ENCODE measurements at regions not wholly inside any gene's neighbourhood (a gene's known extent, or its start where the extent isn't known, plus 50 kb on each side); places are given as distances from the start of the nearest gene placed in this dataset.
"Not testable (repeated sequence)": the region's sequence is repeated elsewhere in the genome, so short reads cannot be mapped to it uniquely, and the experiment has no call there.

- DNase-seq: no peak
- no peak for TF ChIP-seq CTCF (IDR thresholded peaks at IDR 0.05 in 8 of 11, conservative IDR thresholded peaks at IDR 0.05 in 3 of 11)
- TF ChIP-seq POLR2A (IDR thresholded peaks at IDR 0.05): no peak
- no peak for TF ChIP-seq POLR2AphosphoS5 (IDR thresholded peaks at IDR 0.05)
- WGBS, 5 donors: 81 to 93% (median 84%) methylated on average over 5 of the region's 5 CpGs
- H3K9me3 ChIP-seq: no peaks in the 10 kb centered on the region
- H3K36me3 ChIP-seq: no peaks in the 10 kb centered on the region
- H3K27ac ChIP-seq: no peak overlapping the region
- intact Hi-C loops (cut with DNase I; ENCODE audit: low total_unique reads): no loop called here
- H3K27me3 ChIP-seq (replicated peaks in 1 of 7): no peaks in the 10 kb centered on the region
- H3K4me3 ChIP-seq: no peak overlapping the region
- H3K4me1 ChIP-seq: no peaks in the 10 kb centered on the region
Observed at GRCh38 chr2:95707837-95708236, 116.0 kb downstream of the TRIM43 start.

- TF ChIP-seq POLR2A (IDR thresholded peaks at IDR 0.05): no peak
- TF ChIP-seq POLR2AphosphoS5 (IDR thresholded peaks at IDR 0.05): no peak
- DNase-seq: no peak
- H3K36me3 ChIP-seq: no peaks in the 10 kb centered on the region
- no peaks in the 10 kb centered on the region for H3K9me3 ChIP-seq
- no peaks in the 10 kb centered on the region for H3K4me1 ChIP-seq
- H3K4me3 ChIP-seq: no peak overlapping the region
- H3K27me3 ChIP-seq (replicated peaks in 1 of 7): no peaks in the 10 kb centered on the region
- intact Hi-C loops (cut with DNase I; ENCODE audit: low total_unique reads): no loop called here
- H3K27ac ChIP-seq: no peak overlapping the region
Observed at GRCh38 chr2:95709831-95710230, 118.0 kb downstream of the TRIM43 start.

- H3K36me3 ChIP-seq; H3K9me3 ChIP-seq; H3K4me3 ChIP-seq; H3K27me3 ChIP-seq (replicated peaks in 1 of 7); H3K27ac ChIP-seq; DNase-seq; H3K4me1 ChIP-seq; intact Hi-C loops (cut with DNase I; ENCODE audit: low total_unique reads): not testable (repeated sequence)
- WGBS, 5 donors: 56 to 64% (median 58%) methylated on average over 11 of the region's 11 CpGs
Observed at GRCh38 chr2:95713470-95714177, 121.8 kb downstream of the TRIM43 start.

GRCh38 chr2:95714398-95714797 lies 122.6 kb downstream of the TRIM43 start:
- H3K27me3 ChIP-seq (replicated peaks in 1 of 7); H3K4me1 ChIP-seq; H3K27ac ChIP-seq; intact Hi-C loops (cut with DNase I; ENCODE audit: low total_unique reads); H3K9me3 ChIP-seq; DNase-seq; H3K4me3 ChIP-seq; H3K36me3 ChIP-seq: not testable (repeated sequence)
- 89 to 100% (median 96%) methylated on average over 1 of the region's 1 CpG for WGBS, 5 donors

- DNase-seq: no peak
- Histone ChIP-seq H3K4me3 (no peak overlapping the region), H3K4me1 (no peaks in the 10 kb centered on the region), H3K27me3 (replicated peaks in 1 of 7) (no peaks in the 10 kb centered on the region), H3K36me3 (no peaks in the 10 kb centered on the region), H3K27ac (no peak overlapping the region), H3K9me3 (no peaks in the 10 kb centered on the region)
- intact Hi-C loops (cut with DNase I; ENCODE audit: low total_unique reads): no loop called here
- TF ChIP-seq POLR2AphosphoS5 (IDR thresholded peaks at IDR 0.05): no peak
- TF ChIP-seq POLR2A (IDR thresholded peaks at IDR 0.05): no peak
- TF ChIP-seq CTCF (IDR thresholded peaks at IDR 0.05 in 8 of 11, conservative IDR thresholded peaks at IDR 0.05 in 3 of 11): no peak
- WGBS, 5 donors: 76 to 97% (median 93%) methylated on average over 8 of the region's 8 CpGs
Observed at GRCh38 chr2:95719473-95720060, 127.8 kb downstream of the TRIM43 start.

All from spleen (tissue), 11 donors.